ENCODE measurements at regions not wholly inside any gene's neighbourhood (a gene's known extent, or its start where the extent isn't known, plus 50 kb on each side); places are given as distances from the start of the nearest gene placed in this dataset.

DNA sequence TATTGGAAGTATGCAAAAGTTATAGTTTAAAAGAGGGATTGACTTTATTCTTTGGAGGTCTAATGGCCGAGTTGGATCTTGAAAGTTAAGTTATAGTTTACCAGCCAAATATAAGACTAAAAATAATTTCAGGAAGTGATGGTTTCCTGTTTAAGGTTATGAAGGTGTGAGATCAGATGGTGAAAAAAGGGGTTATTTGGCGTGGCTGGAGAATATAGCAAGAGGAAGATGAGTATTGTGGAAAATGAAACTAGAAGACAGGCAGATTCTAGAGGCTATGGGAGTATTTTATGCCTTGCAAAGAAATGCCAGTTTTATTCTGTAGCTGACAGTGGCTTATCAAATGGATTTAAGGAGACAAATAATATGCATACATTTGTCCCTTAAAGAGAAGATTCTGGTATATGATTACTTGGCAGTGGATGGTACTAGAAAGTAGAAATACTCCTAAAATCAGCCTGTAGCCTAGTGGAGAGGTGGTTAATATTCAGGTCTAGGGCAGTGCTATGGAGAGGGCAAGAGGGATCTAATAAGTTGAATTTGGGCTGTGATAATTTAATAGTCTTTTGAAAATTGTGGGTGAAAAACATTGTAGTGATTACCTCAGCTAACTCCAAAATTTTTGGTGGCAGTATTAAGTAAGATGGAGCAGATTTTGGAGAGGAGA, 1091.8 kb upstream of the ATXN7L3B start:
- Histone ChIP-seq H3K9ac (ENCODE audit: low read length) (peak overlapping the region; percentile 31; the same call in 1 of the 2 replicates), H3K27ac (ENCODE audit: low read length) (peak overlapping the region; percentile 72), H4K20me1 (ENCODE audit: insufficient read depth, low read length) (no peaks in the 10 kb centered on the region), H3K4me2 (ENCODE audit: low read depth, low read length) (peak overlapping the region; percentile 80), H3K27me3 (replicated peaks; ENCODE audit: insufficient read depth, low read length) (no peaks in the 10 kb centered on the region), H3F3A (ENCODE audit: insufficient read depth, low read length) (0 out of 2 replicates have a peak, but pooled peaks cover 6% of the 10 kb centered on the region), H3K4me1 (ENCODE audit: low read length) (peaks cover 26% of the 10 kb centered on the region), H3K9me3 (replicated peaks; ENCODE audit: insufficient read depth, low read length) (no peaks in the 10 kb centered on the region), H3K9me2 (replicated peaks; ENCODE audit: insufficient read depth, low read length) (no peaks in the 10 kb centered on the region), H3K79me2 (ENCODE audit: low read length) (no peaks in the 10 kb centered on the region), H2AFZ (ENCODE audit: low read length) (peak overlapping the region; percentile 35; the same call in 1 of the 2 replicates), H3K36me3 (replicated peaks; ENCODE audit: insufficient read depth, low read length) (no peaks in the 10 kb centered on the region), H3K4me3 (ENCODE audit: low read length) (peak overlapping the region; percentile 31)
- TF ChIP-seq, protein P1, sequence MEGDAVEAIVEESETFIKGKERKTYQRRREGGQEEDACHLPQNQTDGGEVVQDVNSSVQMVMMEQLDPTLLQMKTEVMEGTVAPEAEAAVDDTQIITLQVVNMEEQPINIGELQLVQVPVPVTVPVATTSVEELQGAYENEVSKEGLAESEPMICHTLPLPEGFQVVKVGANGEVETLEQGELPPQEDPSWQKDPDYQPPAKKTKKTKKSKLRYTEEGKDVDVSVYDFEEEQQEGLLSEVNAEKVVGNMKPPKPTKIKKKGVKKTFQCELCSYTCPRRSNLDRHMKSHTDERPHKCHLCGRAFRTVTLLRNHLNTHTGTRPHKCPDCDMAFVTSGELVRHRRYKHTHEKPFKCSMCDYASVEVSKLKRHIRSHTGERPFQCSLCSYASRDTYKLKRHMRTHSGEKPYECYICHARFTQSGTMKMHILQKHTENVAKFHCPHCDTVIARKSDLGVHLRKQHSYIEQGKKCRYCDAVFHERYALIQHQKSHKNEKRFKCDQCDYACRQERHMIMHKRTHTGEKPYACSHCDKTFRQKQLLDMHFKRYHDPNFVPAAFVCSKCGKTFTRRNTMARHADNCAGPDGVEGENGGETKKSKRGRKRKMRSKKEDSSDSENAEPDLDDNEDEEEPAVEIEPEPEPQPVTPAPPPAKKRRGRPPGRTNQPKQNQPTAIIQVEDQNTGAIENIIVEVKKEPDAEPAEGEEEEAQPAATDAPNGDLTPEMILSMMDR (IDR thresholded peaks at IDR 0.05; ENCODE audit: low read length), result peak; percentile 5; the same call in 1 of the 2 replicates
- TF ChIP-seq EZH2phosphoT487 (IDR thresholded peaks at IDR 0.05; ENCODE audit: low read length), result no peak
- peak; percentile 78 for DNase-seq

DNA sequence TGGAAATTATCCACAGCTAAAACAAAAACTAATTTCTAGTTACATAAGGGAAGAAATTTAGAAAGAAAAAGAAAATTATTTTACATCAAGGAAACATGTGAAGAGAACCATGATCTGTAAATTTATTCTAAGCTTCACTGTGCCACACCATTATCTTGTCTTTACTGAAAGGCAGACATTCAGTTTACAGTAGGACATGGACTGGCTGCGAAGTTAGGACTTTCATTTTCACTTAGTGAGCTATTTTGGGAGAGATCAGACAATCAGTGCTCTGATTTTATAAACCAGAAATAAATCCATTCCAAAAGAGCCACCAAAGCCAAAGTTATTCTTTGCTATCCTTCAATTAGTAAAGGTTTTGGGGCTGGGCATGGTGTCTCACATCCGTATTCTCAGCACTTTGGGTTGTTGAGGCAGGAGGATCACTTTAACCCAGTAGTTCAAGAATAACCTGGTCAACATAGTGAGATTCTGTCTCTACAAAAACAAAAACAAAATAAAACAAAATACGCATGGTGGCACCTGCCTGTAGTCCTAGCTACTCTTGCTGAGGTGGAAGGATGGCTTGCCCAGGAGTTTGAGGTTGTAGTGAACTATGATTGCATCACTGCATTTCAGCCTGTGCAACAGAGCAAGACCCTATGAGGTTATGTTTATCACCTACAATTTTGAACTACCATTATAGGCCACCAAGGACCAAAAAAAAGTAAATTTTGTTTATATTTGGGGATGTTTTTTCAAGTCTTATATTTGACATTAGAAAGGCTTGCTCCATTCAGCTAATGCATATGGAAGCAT, 1084.8 kb upstream of the ATXN7L3B start:
- H2AFZ ChIP-seq (ENCODE audit: low read length), result peak overlapping the region; percentile 68
- no peaks in the 10 kb centered on the region for H3K79me2 ChIP-seq (ENCODE audit: low read length)
- H3K27ac ChIP-seq (ENCODE audit: low read length), result peak overlapping the region; percentile 81
- no peaks in the 10 kb centered on the region for H3K36me3 ChIP-seq (replicated peaks; ENCODE audit: insufficient read depth, low read length)
- peaks cover 10% of the 10 kb centered on the region for H3F3A ChIP-seq (ENCODE audit: insufficient read depth, low read length)
- no peaks in the 10 kb centered on the region for H3K9me2 ChIP-seq (replicated peaks; ENCODE audit: insufficient read depth, low read length)
- no peaks in the 10 kb centered on the region for H3K27me3 ChIP-seq (replicated peaks; ENCODE audit: insufficient read depth, low read length)
- no peaks in the 10 kb centered on the region for H4K20me1 ChIP-seq (ENCODE audit: insufficient read depth, low read length)
- no peaks in the 10 kb centered on the region for H3K9me3 ChIP-seq (replicated peaks; ENCODE audit: insufficient read depth, low read length)
- H3K9ac ChIP-seq (ENCODE audit: low read length), result peak overlapping the region; percentile 46
- peak overlapping the region; percentile 63 for H3K4me2 ChIP-seq (ENCODE audit: low read depth, low read length)
- peak overlapping the region; percentile 45 for H3K4me3 ChIP-seq (ENCODE audit: low read length)
- peaks cover 16% of the 10 kb centered on the region for H3K4me1 ChIP-seq (ENCODE audit: low read length)
- TF ChIP-seq EZH2phosphoT487 (IDR thresholded peaks at IDR 0.05; ENCODE audit: low read length), result no peak
- no peak for TF ChIP-seq EZH2 (optimal IDR thresholded peaks at IDR 0.05; ENCODE audit: low read depth, low read length)
- TF ChIP-seq, protein P1 (IDR thresholded peaks at IDR 0.05; ENCODE audit: low read length), result no peak
- peak; percentile 77 for DNase-seq

DNA sequence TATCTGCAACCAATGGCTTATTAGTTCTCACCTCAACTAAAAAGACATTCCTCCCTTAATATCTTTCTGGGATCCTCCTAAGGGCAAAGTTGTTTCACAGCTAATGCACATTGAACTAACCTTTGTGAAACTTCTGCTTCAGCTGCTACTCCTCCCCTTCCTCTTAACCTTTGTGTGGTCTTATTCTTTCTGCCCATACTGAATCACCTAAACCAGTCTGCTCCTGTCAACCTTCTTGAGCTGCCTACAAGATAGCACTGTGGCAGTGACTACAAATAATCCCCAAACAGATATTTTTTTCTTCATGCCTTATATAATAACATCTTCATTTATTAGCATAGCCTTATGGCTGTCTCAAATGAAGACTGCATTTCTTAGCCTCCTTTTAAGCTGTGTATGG, 1077.4 kb upstream of the ATXN7L3B start:
- Histone ChIP-seq H3K79me2 (ENCODE audit: low read length) (no peaks in the 10 kb centered on the region), H3K9me2 (replicated peaks; ENCODE audit: insufficient read depth, low read length) (no peaks in the 10 kb centered on the region), H2AFZ (ENCODE audit: low read length) (no peak overlapping the region), H3K27ac (ENCODE audit: low read length) (no peak overlapping the region), H3K9me3 (replicated peaks; ENCODE audit: insufficient read depth, low read length) (no peaks in the 10 kb centered on the region), H3F3A (ENCODE audit: insufficient read depth, low read length) (no peaks in the 10 kb centered on the region), H3K9ac (ENCODE audit: low read length) (no peak overlapping the region), H4K20me1 (ENCODE audit: insufficient read depth, low read length) (no peaks in the 10 kb centered on the region), H3K4me2 (ENCODE audit: low read depth, low read length) (no peak overlapping the region), H3K4me1 (ENCODE audit: low read length) (no peaks in the 10 kb centered on the region), H3K4me3 (ENCODE audit: low read length) (no peak overlapping the region), H3K27me3 (replicated peaks; ENCODE audit: insufficient read depth, low read length) (no peaks in the 10 kb centered on the region), H3K36me3 (replicated peaks; ENCODE audit: insufficient read depth, low read length) (no peaks in the 10 kb centered on the region)
- no peak for TF ChIP-seq EZH2 (optimal IDR thresholded peaks at IDR 0.05; ENCODE audit: low read depth, low read length)
- TF ChIP-seq, protein P1 (IDR thresholded peaks at IDR 0.05; ENCODE audit: low read length), result no peak
- TF ChIP-seq EZH2phosphoT487 (IDR thresholded peaks at IDR 0.05; ENCODE audit: low read length), result no peak
- no peak for DNase-seq

Measured in MM.1S (cell line).